NCI-H524 treated with DMSO at 0.1 percent for 48 hours (cell line): ENCODE measurements at regions not wholly inside any gene's neighbourhood (a gene's known extent, or its start where the extent isn't known, plus 50 kb on each side); places are given as distances from the start of the nearest gene placed in this dataset.
"Not testable (repeated sequence)": the region's sequence is repeated elsewhere in the genome, so short reads cannot be mapped to it uniquely, and the experiment has no call there.

Source experiments
- DNase-seq: peaks from one replicate; lab custom pipeline; 2025; lab: John Stamatoyannopoulos, UW

- DNase-seq = not testable (repeated sequence)
Observed at GRCh38 chr12:124218650-124219049, 76.2 kb upstream of the RFLNA start.

GRCh38 chr12:124222368-124223245, 72.3 kb upstream of the RFLNA start:
- DNase-seq = no peak

GRCh38 chr12:124223733-124224138, 71.2 kb upstream of the RFLNA start:
- not testable (repeated sequence) for DNase-seq

GRCh38 chr12:124224535-124225110, 70.3 kb upstream of the RFLNA start:
- no peak for DNase-seq

- DNase-seq = no peak
Observed at GRCh38 chr12:124225730-124226129, 69.2 kb upstream of the RFLNA start.

- no peak for DNase-seq
Observed at GRCh38 chr12:124227951-124228711, 66.8 kb upstream of the RFLNA start.

- no peak for DNase-seq
Observed at GRCh38 chr12:124229520-124229919, 65.4 kb upstream of the RFLNA start.

- DNase-seq = no peak
Observed at GRCh38 chr12:124230117-124230757, 64.7 kb upstream of the RFLNA start.

GRCh38 chr12:124230789-124231188, 64.1 kb upstream of the RFLNA start:
- no peak for DNase-seq

- no peak for DNase-seq
Observed at GRCh38 chr12:124231980-124232653, 62.8 kb upstream of the RFLNA start.

GRCh38 chr12:124232654-124232987, 62.3 kb upstream of the RFLNA start:
- peak; percentile 27 for DNase-seq

- DNase-seq = no peak
Observed at GRCh38 chr12:124233041-124233796, 61.7 kb upstream of the RFLNA start.

GRCh38 chr12:124233846-124234640, 60.9 kb upstream of the RFLNA start:
- no peak for DNase-seq

- no peak for DNase-seq
Observed at GRCh38 chr12:124236625-124237031, 58.3 kb upstream of the RFLNA start.

GRCh38 chr12:124238886-124239285, 56.0 kb upstream of the RFLNA start:
- no peak for DNase-seq

GRCh38 chr12:124240493-124240892, 54.4 kb upstream of the RFLNA start:
- no peak for DNase-seq

GRCh38 chr12:124241776-124242528, 52.9 kb upstream of the RFLNA start:
- DNase-seq = no peak

- DNase-seq = no peak
Observed at GRCh38 chr12:124242529-124243065, 52.3 kb upstream of the RFLNA start.

GRCh38 chr12:124243936-124244335, 51.0 kb upstream of the RFLNA start:
- DNase-seq = no peak
